Kidney (tissue), 13 donors: ENCODE measurements at regions not wholly inside any gene's neighbourhood (a gene's known extent, or its start where the extent isn't known, plus 50 kb on each side); places are given as distances from the start of the nearest gene placed in this dataset.

ENCODE experiments used
- DNase-seq, 5 donors: peaks; one replicate each; pipeline ENCODE4 v3.0.0-alpha.2; 2013 to 2020
- FAIRE-seq: peaks from 2 replicates; lab custom pipeline; 2012; peaks lifted over from hg19 to GRCh38; lab: Jason Lieb, UNC
- H3K27ac ChIP-seq, 2 donors: one replicate each; pipeline ENCODE4 v1.7.0; 2013; ENCODE audit warnings: low read depth in 2 of 2, low read length in 2 of 2, inconsistent platforms in 1 of 2
- H3K27me3 ChIP-seq: one replicate; pipeline ENCODE4 v1.7.1; 2013; ENCODE audit warnings: low read length, inconsistent platforms; ENCODE audit not compliant: control insufficient read depth, insufficient read depth
- H3K36me3 ChIP-seq, 3 donors: one replicate each; pipeline versions ENCODE4 v1.7.0 to v1.7.1; 2013; ENCODE audit warnings: low read length in 3 of 3, control low read depth in 1 of 3, inconsistent platforms in 1 of 3; ENCODE audit not compliant: insufficient read depth in 3 of 3, control insufficient read depth in 2 of 3
- H3K4me1 ChIP-seq, 3 donors: one replicate each; pipeline versions ENCODE4 v1.7.0 to v1.7.1; 2013; ENCODE audit warnings: low read length in 3 of 3, inconsistent platforms in 1 of 3, low read depth in 1 of 3; ENCODE audit not compliant: control insufficient read depth in 2 of 3, insufficient read depth in 2 of 3
- H3K4me3 ChIP-seq, 3 donors: one replicate each; pipeline versions ENCODE4 v1.7.0 to v1.8.1; 2013; ENCODE audit warnings: low read length in 3 of 3, control low read depth in 1 of 3, inconsistent platforms in 1 of 3
- H3K9ac ChIP-seq, 3 donors: one replicate each; pipeline versions ENCODE4 v1.7.0 to v1.7.1; 2013; ENCODE audit warnings: low read length in 3 of 3, control low read depth in 1 of 3, inconsistent platforms in 1 of 3
- H3K9me3 ChIP-seq, 3 donors: one replicate each; pipeline versions ENCODE4 v1.7.0 to v1.7.1; 2013; ENCODE audit warnings: low read length in 3 of 3, control low read depth in 1 of 3, inconsistent platforms in 1 of 3; ENCODE audit not compliant: control insufficient read depth in 2 of 3, insufficient read depth in 1 of 3
- CTCF ChIP-seq: IDR thresholded peaks from 3 replicates; pipeline ENCODE4 v1.5.1; 2012; ENCODE audit warnings: mild to moderate bottlenecking, moderate library complexity, borderline replicate concordance; ENCODE audit not compliant: insufficient read depth; ENCODE audit errors: extremely low read depth
- intact Hi-C: fragments of 100-400 bp; cut with DNase I; formaldehyde crosslinking; loops from one replicate; pipeline ENCODE4 v1.11.1; 2022
- donor health status: control.
- donor health status: control.
- donor health status: control.
- donor health status: control.
- donor health status: control.
- donor health status: DM: yes; HTN: yes; CAD: no.
- donor health status: Normal renal cell carcinoma (clear cell type).

DNA sequence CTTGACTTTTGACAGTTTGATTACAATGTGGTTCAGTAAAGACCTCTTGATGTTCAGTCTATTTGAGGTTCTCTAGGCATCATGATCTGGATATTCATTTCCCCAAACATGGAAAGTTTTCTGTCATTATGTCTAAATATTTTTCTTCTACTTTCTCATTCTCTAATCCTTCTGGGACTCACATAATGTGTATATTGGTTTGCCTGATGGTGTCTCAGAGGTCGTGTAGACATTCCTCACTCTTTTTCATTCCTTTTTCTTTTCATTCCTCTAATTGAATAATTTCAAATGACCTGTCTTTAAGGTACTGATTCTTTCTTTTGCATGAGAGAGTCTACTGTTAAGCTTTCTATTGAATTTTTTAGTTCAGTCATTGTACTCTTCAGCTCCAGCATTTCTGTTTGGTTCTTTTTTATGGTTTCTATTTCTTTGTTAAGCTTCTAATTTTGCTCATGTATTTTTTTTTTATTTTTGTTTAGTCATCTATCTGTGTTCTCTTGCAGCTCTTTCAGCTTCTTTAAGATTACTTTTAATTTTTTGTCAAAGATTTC lies 158.4 kb downstream of the GDAP2 start:
- peaks cover 0 to 18% (median 5%) of the 10 kb centered on the region in 3 donors for H3K9me3 ChIP-seq
- no peak for TF ChIP-seq CTCF
- intact Hi-C loops: no loop called here
- no peak for FAIRE-seq
- H3K9ac ChIP-seq: no peak overlapping the region
- no peaks in the 10 kb centered on the region for H3K36me3 ChIP-seq
- H3K4me3 ChIP-seq: no peak overlapping the region
- H3K4me1 ChIP-seq: no peaks in the 10 kb centered on the region
- no peak overlapping the region for H3K27ac ChIP-seq
- H3K27me3 ChIP-seq: no peaks in the 10 kb centered on the region
- no peak for DNase-seq

- Histone ChIP-seq H3K9ac (no peak overlapping the region), H3K27ac (no peak overlapping the region), H3K9me3 (no peaks in the 10 kb centered on the region), H3K27me3 (no peaks in the 10 kb centered on the region), H3K4me1 (no peaks in the 10 kb centered on the region), H3K4me3 (no peak overlapping the region), H3K36me3 (no peaks in the 10 kb centered on the region)
- DNase-seq (no peak), FAIRE-seq (no peak)
- no peak for TF ChIP-seq CTCF
- intact Hi-C loops: no loop called here
These were observed 150.1 kb downstream of the GDAP2 start for GRCh38 chr1:117779364-117779763.

GRCh38 chr1:117780687-117781475 lies 148.5 kb downstream of the GDAP2 start:
- Histone ChIP-seq H3K36me3 (no peaks in the 10 kb centered on the region), H3K27ac (no peak overlapping the region), H3K4me1 (no peaks in the 10 kb centered on the region), H3K9me3 (no peaks in the 10 kb centered on the region), H3K27me3 (no peaks in the 10 kb centered on the region), H3K4me3 (no peak overlapping the region), H3K9ac (no peak overlapping the region)
- no peak for TF ChIP-seq CTCF
- FAIRE-seq (no peak), DNase-seq (peak in 4 of 5 donors; percentile 44 to 78 (median 60))
- intact Hi-C loops: no loop called here
